B cell (primary cell): ENCODE measurements at regions not wholly inside any gene's neighbourhood (a gene's known extent, or its start where the extent isn't known, plus 50 kb on each side); places are given as distances from the start of the nearest gene placed in this dataset.

Experiments used
- EZH2 ChIP-seq: IDR thresholded peaks from 2 replicates; pipeline ENCODE4 v1.6.1; 2012; ENCODE audit warnings: borderline replicate concordance, low read depth, mild to moderate bottlenecking, moderate library complexity, low read length; ENCODE audit not compliant: insufficient read depth, poor library complexity, severe bottlenecking
- TF ChIP-seq, protein P1 (sequence below): fragments of 200-600 bp; IDR thresholded peaks from one replicate; pipeline ENCODE4 v1.8.0; 2022; ENCODE audit warnings: antibody characterized with exemption, mild to moderate bottlenecking

DNA sequence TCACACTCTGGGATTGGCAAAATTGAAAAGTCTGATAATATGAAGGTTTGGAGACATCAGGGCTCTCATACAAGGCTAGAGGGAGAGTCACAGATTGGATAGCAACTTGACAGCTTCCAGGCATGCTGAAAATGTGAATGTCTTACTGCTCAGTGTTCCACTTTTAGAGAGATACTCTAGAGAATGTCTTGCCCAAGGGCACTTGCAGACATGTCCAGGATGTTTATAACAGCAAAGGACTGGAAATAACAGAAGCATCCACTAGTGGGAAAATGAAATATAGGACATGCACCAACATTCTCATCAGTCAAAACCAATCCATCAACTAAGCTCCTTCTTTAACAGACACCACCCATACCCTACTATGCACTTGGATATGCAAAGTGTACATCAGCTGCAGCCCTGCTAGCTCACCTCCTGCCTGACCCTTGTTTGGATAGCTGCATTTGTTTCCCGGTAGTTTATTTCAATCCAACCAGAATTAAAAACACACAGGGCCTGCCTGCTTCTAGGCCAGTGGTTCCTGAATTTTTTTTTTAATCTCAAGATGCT, 101.6 kb upstream of the ARHGEF3 start:
- TF ChIP-seq, protein P1, sequence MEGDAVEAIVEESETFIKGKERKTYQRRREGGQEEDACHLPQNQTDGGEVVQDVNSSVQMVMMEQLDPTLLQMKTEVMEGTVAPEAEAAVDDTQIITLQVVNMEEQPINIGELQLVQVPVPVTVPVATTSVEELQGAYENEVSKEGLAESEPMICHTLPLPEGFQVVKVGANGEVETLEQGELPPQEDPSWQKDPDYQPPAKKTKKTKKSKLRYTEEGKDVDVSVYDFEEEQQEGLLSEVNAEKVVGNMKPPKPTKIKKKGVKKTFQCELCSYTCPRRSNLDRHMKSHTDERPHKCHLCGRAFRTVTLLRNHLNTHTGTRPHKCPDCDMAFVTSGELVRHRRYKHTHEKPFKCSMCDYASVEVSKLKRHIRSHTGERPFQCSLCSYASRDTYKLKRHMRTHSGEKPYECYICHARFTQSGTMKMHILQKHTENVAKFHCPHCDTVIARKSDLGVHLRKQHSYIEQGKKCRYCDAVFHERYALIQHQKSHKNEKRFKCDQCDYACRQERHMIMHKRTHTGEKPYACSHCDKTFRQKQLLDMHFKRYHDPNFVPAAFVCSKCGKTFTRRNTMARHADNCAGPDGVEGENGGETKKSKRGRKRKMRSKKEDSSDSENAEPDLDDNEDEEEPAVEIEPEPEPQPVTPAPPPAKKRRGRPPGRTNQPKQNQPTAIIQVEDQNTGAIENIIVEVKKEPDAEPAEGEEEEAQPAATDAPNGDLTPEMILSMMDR: no peak
- no peak for TF ChIP-seq EZH2
